Retinal pigment epithelial cell (primary cell): ENCODE measurements at regions not wholly inside any gene's neighbourhood (a gene's known extent, or its start where the extent isn't known, plus 50 kb on each side); places are given as distances from the start of the nearest gene placed in this dataset.

ENCODE experiments used
- DNase-seq: peaks from one replicate; pipeline ENCODE4 v3.0.0-alpha.2; 2010; ENCODE audit warnings: low read depth
- H3K4me3 ChIP-seq: 2 replicates; pipeline ENCODE4 v1.5.1; 2011; ENCODE audit warnings: mild to moderate bottlenecking, low read length, control low read depth, moderate library complexity
- TF ChIP-seq, protein P1 (sequence below): conservative IDR thresholded peaks from 2 replicates; pipeline ENCODE4 v1.5.1; 2011; ENCODE audit warnings: low read depth, low read length, control low read depth, inconsistent platforms

DNA sequence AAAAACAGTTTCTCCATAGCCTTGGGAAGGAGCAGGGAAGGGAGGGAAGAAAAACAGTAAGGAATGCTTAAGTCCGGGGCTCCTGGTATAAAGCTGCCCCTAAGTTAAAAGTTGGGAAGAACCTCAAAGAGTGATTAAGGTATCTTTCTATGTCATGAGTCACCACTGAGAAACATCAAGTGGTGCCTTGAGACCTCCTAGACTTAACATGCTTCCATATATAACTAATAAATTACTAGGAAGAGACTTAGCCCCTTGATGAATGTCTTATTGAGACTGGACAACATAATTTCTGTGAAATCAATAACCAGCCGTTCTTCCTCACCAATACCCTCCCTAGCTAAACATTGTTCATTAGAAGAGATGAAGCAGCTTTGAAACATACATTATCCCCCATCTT, 121.8 kb upstream of the SLC44A3 start:
- no peak for DNase-seq
- TF ChIP-seq, protein P1, sequence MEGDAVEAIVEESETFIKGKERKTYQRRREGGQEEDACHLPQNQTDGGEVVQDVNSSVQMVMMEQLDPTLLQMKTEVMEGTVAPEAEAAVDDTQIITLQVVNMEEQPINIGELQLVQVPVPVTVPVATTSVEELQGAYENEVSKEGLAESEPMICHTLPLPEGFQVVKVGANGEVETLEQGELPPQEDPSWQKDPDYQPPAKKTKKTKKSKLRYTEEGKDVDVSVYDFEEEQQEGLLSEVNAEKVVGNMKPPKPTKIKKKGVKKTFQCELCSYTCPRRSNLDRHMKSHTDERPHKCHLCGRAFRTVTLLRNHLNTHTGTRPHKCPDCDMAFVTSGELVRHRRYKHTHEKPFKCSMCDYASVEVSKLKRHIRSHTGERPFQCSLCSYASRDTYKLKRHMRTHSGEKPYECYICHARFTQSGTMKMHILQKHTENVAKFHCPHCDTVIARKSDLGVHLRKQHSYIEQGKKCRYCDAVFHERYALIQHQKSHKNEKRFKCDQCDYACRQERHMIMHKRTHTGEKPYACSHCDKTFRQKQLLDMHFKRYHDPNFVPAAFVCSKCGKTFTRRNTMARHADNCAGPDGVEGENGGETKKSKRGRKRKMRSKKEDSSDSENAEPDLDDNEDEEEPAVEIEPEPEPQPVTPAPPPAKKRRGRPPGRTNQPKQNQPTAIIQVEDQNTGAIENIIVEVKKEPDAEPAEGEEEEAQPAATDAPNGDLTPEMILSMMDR, result no peak
- no peak overlapping the region for H3K4me3 ChIP-seq

DNA sequence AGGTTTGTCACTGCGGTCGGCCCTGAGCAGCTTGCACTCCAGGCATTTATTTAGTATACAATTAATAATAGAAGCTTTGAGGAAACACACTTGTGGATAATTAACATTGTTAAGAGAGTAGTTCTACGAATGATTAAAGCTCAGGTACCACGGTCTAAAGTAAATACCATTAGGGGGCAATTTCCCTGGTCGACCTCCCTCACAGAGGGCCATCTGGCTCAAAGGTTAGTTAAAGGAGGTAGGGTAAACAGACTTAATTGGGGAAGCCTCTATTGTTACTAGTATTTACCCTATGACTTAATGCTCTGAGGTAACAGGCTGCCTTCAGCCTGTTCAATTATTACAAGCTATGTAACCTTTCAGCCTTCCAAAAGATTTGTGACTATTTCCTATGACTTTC, 122.3 kb upstream of the SLC44A3 start:
- no peak overlapping the region for H3K4me3 ChIP-seq
- no peak for DNase-seq
- TF ChIP-seq, protein P1, result no peak

DNA sequence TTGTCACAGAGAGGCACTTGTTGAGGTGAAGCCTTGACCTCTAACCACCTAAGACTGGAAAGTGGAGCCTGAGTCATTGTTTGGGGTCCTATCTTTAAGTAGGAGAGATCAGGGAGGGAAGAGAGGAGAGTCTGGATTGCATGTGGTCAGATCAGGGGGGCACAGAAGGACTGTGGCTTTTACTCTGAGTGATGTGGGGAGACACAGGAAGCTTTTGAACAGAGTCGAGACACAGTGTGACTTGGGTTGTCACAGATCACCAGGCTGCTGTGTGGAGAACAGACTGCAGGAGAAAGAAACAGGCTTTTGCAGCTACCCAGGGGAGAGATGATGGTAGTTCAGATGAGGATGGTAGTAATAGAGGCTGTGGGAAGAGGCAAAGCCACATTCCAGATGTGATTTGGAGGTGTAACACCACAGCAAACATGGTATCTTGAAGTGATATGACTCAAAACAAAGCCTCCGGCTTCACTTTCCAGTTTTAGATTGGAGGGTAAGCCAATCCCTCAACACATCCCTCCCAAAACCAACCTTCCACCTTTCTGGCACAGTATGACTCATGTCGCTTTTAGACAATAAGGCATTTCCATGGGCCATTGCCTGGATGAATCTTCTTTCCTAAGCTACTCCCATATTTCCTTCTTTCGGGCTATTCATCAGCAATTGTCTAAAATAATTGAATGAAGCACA, 125.8 kb upstream of the SLC44A3 start:
- no peak overlapping the region for H3K4me3 ChIP-seq
- TF ChIP-seq, protein P1, result no peak
- DNase-seq, result no peak

DNA sequence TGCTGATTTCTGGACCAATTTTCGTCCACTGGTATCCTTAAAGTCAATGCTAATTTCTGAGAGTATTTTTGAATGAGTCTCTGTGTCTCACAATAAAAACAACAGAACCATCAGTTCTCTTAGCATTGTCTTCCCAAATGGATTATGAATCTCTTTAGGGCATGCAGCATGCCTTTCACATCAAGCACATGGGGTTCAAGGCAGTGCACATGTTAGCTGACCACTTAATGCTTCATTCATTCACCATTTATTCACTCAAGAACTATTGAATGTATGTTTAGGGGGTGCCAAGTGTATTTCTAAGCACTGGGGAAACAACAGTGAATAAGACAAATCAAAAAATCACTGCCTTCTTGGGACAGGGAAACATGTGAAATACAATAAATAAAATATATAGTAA, 126.7 kb upstream of the SLC44A3 start:
- no peak for DNase-seq
- H3K4me3 ChIP-seq, result no peak overlapping the region
- TF ChIP-seq, protein P1, result no peak

DNA sequence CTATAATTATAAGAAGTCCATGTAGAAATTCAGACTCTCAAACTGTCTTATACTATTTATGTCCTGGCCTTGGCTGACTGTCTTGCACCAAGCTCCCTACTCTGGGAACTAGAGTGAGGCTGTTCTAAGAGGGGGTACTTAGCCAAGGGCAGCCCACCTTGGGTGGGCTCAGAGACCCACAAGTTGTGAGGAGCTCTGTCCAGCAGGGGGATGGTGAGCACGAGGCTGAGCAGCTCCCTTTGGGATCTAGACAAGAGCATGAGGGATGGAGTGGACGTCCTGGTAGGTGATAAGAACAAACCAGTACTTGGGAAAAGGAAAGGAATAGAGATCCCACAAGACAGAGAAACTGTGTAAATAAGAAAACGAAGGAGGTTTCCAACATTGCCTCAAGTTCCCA, 127.1 kb upstream of the SLC44A3 start:
- TF ChIP-seq, protein P1, result peak; percentile 25
- H3K4me3 ChIP-seq, result no peak overlapping the region
- DNase-seq, result no peak

DNA sequence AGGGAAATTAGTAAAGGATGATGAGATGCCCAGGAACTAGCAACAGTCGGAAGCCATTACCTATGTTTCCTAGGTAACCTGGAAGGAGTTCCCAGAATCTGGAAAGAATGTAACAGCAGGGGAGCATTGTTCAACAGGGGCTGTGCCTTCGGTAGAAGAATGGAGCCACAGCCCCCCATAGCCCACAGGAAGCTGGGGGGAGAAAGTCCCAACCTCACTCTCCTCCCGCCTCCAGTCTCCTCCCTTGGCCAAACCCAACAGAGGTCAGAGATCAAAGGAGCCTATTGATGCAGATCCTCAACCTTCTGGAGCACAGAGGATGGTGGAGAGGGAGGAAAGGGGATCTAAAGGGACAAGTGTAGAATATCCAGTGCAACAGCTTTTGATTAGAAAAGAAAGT, 131.5 kb upstream of the SLC44A3 start:
- TF ChIP-seq, protein P1, result no peak

DNA sequence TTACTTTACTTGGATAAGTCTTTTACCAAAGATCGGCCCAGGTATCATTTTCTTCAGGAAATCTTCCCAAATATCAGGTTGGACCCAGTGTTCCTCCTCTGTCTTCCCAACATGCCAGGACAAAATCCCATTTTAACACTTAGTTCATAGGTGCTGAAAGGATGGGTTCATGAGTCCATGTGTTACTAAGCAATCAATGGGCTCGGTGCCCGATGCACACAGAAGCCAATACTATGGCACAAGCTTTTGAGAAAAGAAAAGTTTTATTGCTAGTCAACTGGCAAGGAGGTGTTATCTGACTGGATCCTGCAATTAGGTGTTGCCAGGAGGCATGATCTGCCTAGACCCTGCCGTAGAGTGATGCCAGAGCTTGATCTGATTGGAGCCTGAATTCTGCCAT, 133.3 kb upstream of the SLC44A3 start:
- no peak for DNase-seq
- TF ChIP-seq, protein P1, result no peak
- no peak overlapping the region for H3K4me3 ChIP-seq

More for the DNA sequence above, 131.5 kb upstream of the SLC44A3 start:
- no peak for DNase-seq
- H3K4me3 ChIP-seq, result no peak overlapping the region
